ENCODE measurements at regions not wholly inside any gene's neighbourhood (a gene's known extent, or its start where the extent isn't known, plus 50 kb on each side); places are given as distances from the start of the nearest gene placed in this dataset.

DNA sequence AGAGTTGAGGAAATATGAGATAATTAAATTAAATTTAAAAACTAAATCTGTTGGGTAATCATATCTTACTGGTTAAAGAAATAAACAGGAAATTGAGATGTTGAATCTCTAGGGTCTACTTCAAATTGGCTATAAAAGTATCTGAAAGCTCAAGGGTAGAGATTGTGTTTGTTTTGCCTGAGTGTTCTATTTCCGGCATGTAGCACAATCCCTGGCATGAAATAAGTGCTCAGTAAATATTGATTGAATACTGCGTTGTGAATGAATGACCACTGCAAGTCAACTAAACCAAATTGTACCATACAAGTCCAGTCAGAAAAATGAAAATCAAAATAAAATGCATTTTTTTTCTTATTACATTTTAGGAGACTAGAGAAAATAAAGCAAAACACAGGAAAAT is 709.8 kb downstream of the EPM2A start:
- TF ChIP-seq ZNF274 (IDR thresholded peaks at IDR 0.05; ENCODE audit: low read depth, low read length) (no peak), YY1 (IDR thresholded peaks at IDR 0.05; ENCODE audit: insufficient read depth, insufficient read length) (no peak)

Data from NT2/D1 (cell line).